Hepatocyte (in vitro differentiated cells): ENCODE measurements at regions not wholly inside any gene's neighbourhood (a gene's known extent, or its start where the extent isn't known, plus 50 kb on each side); places are given as distances from the start of the nearest gene placed in this dataset.

ENCODE experiments used
- DNase-seq: peaks from one replicate; pipeline ENCODE4 v3.0.0-alpha.2; 2016; ENCODE audit warnings: low spot score
- H2AFZ ChIP-seq: fragments of 200-600 bp; sonication (generic); 2 replicates; pipeline ENCODE4 v1.6.0; 2016; ENCODE audit warnings: antibody characterized with exemption, mild to moderate bottlenecking
- H3K27ac ChIP-seq: fragments of 200-600 bp; sonication (generic); 2 replicates; pipeline ENCODE4 v1.5.1; 2016; ENCODE audit warnings: mild to moderate bottlenecking
- H3K27me3 ChIP-seq: fragments of 200-600 bp; sonication (generic); 2 replicates; pipeline ENCODE4 v1.6.1; 2016
- H3K36me3 ChIP-seq: fragments of 200-600 bp; sonication (generic); replicated peaks from 2 replicates; pipeline ENCODE4 v1.5.1; 2016; ENCODE audit warnings: low read depth; ENCODE audit not compliant: insufficient read depth
- H3K4me1 ChIP-seq: fragments of 200-600 bp; sonication (generic); 2 replicates; pipeline ENCODE4 v1.5.1; 2016; ENCODE audit warnings: mild to moderate bottlenecking, moderate library complexity; ENCODE audit not compliant: insufficient read depth
- H3K4me2 ChIP-seq: fragments of 200-600 bp; sonication (generic); 2 replicates; pipeline ENCODE4 v1.6.0; 2016
- H3K4me3 ChIP-seq: fragments of 200-600 bp; sonication (generic); 2 replicates; pipeline ENCODE4 v1.5.1; 2016; ENCODE audit warnings: mild to moderate bottlenecking
- H3K79me2 ChIP-seq: fragments of 200-600 bp; sonication (generic); 2 replicates; pipeline ENCODE4 v1.6.0; 2017; ENCODE audit warnings: mild to moderate bottlenecking
- H3K9me2 ChIP-seq: fragments of 200-600 bp; sonication (generic); replicated peaks from 2 replicates; pipeline ENCODE4 v1.6.0; 2017; ENCODE audit warnings: mild to moderate bottlenecking; ENCODE audit not compliant: insufficient read depth
- H3K9me3 ChIP-seq: fragments of 200-600 bp; sonication (generic); 2 replicates; pipeline ENCODE4 v1.5.1; 2016; ENCODE audit warnings: low read depth, mild to moderate bottlenecking
- H4K20me1 ChIP-seq: fragments of 200-600 bp; sonication (generic); 2 replicates; pipeline ENCODE4 v1.6.0; 2016; ENCODE audit warnings: mild to moderate bottlenecking; ENCODE audit not compliant: insufficient read depth, poor library complexity, severe bottlenecking
- CTCF ChIP-seq: fragments of 200-600 bp; sonication (generic); IDR thresholded peaks from 2 replicates; pipeline ENCODE4 v1.5.1; 2016; ENCODE audit warnings: antibody characterized with exemption, mild to moderate bottlenecking; ENCODE audit not compliant: poor library complexity
- EZH2 ChIP-seq: fragments of 200-600 bp; sonication (generic); IDR thresholded peaks from 2 replicates; pipeline ENCODE4 v1.6.1; 2016; ENCODE audit warnings: antibody characterized with exemption, mild to moderate bottlenecking, borderline replicate concordance
- EZH2phosphoT487 ChIP-seq: fragments of 200-600 bp; sonication (generic); IDR thresholded peaks from one replicate; pipeline ENCODE4 v1.6.1; 2018; ENCODE audit warnings: antibody characterized with exemption, mild to moderate bottlenecking, low read depth, moderate library complexity; ENCODE audit not compliant: unreplicated experiment, severe bottlenecking
- WGBS: methylation state at CpG from one replicate; pipeline ENCODE4 v1.1.6; 2016; ENCODE audit warnings: low lambda C conversion rate; ENCODE audit errors: missing lambda C conversion rate; 5-methylcytosine and 5-hydroxymethylcytosine counted together

GRCh38 chr5:145220481-145220880, 614.7 kb downstream of the PRELID2 start:
- Histone ChIP-seq H2AFZ (no peak overlapping the region), H3K27ac (no peak overlapping the region), H3K9me3 (no peaks in the 10 kb centered on the region), H3K9me2 (no peaks in the 10 kb centered on the region), H3K36me3 (no peaks in the 10 kb centered on the region), H3K79me2 (no peaks in the 10 kb centered on the region), H3K27me3 (no peaks in the 10 kb centered on the region), H3K4me3 (no peak overlapping the region), H3K4me1 (peaks cover 4% of the 10 kb centered on the region), H4K20me1 (no peaks in the 10 kb centered on the region), H3K4me2 (no peak overlapping the region)
- TF ChIP-seq CTCF, result no peak
- TF ChIP-seq EZH2, result no peak
- no peak for TF ChIP-seq EZH2phosphoT487
- DNase-seq, result no peak
- WGBS, result 67% methylated on average over 5 of the region's 5 CpGs

- Histone ChIP-seq H3K36me3 (no peaks in the 10 kb centered on the region), H2AFZ (no peak overlapping the region), H3K79me2 (no peaks in the 10 kb centered on the region), H3K4me1 (peaks cover 4% of the 10 kb centered on the region), H3K9me3 (peaks cover 6% of the 10 kb centered on the region), H3K4me2 (no peak overlapping the region), H4K20me1 (no peaks in the 10 kb centered on the region), H3K27ac (no peak overlapping the region), H3K4me3 (no peak overlapping the region), H3K9me2 (no peaks in the 10 kb centered on the region), H3K27me3 (no peaks in the 10 kb centered on the region)
- no peak for DNase-seq
- no peak for TF ChIP-seq EZH2phosphoT487
- WGBS, result 100% methylated on average over 1 of the region's 1 CpG
Measured at GRCh38 chr5:145218982-145219381, 616.2 kb downstream of the PRELID2 start.

- 77% methylated on average over 3 of the region's 3 CpGs for WGBS
- no peak overlapping the region for H3K4me2 ChIP-seq
- no peak overlapping the region for H3K4me3 ChIP-seq
- peaks cover 6% of the 10 kb centered on the region for H3K9me3 ChIP-seq
- no peak overlapping the region for H3K27ac ChIP-seq
- no peaks in the 10 kb centered on the region for H3K79me2 ChIP-seq
- DNase-seq, result no peak
- no peak for TF ChIP-seq EZH2
- TF ChIP-seq CTCF, result no peak
- TF ChIP-seq EZH2phosphoT487, result no peak
- H4K20me1 ChIP-seq, result no peaks in the 10 kb centered on the region
- H3K4me1 ChIP-seq, result peaks cover 4% of the 10 kb centered on the region
- no peaks in the 10 kb centered on the region for H3K9me2 ChIP-seq
- H3K36me3 ChIP-seq, result no peaks in the 10 kb centered on the region
- H3K27me3 ChIP-seq, result no peaks in the 10 kb centered on the region
- H2AFZ ChIP-seq, result no peak overlapping the region
Measured at GRCh38 chr5:145218019-145218418, 617.1 kb downstream of the PRELID2 start.

- H3K36me3 ChIP-seq, result no peaks in the 10 kb centered on the region
- H4K20me1 ChIP-seq, result no peaks in the 10 kb centered on the region
- H3K27ac ChIP-seq, result no peak overlapping the region
- peaks cover 6% of the 10 kb centered on the region for H3K9me3 ChIP-seq
- H3K27me3 ChIP-seq, result no peaks in the 10 kb centered on the region
- H2AFZ ChIP-seq, result no peak overlapping the region
- no peak overlapping the region for H3K4me2 ChIP-seq
- no peak for DNase-seq
- H3K79me2 ChIP-seq, result no peaks in the 10 kb centered on the region
- no peak overlapping the region for H3K4me3 ChIP-seq
- TF ChIP-seq EZH2phosphoT487 (no peak), CTCF (no peak), EZH2 (no peak)
- H3K9me2 ChIP-seq, result no peaks in the 10 kb centered on the region
- 86% methylated on average over 3 of the region's 3 CpGs for WGBS
- no peaks in the 10 kb centered on the region for H3K4me1 ChIP-seq
Measured at GRCh38 chr5:145210020-145210419, 625.1 kb downstream of the PRELID2 start.
